Urothelium cell line (cell line): ENCODE measurements at regions not wholly inside any gene's neighbourhood (a gene's known extent, or its start where the extent isn't known, plus 50 kb on each side); places are given as distances from the start of the nearest gene placed in this dataset.

Experiments
- DNase-seq: peaks from one replicate; pipeline ENCODE4 v3.0.0; 2011; ENCODE audit warnings: low spot score, mixed read lengths
- FAIRE-seq: peaks from 2 replicates; lab custom pipeline; 2011; peaks lifted over from hg19 to GRCh38; lab: Jason Lieb, UNC

- DNase-seq (no peak), FAIRE-seq (no peak)
These were observed 420.9 kb upstream of the INTU start for GRCh38 chr4:127211650-127212560.

GRCh38 chr4:127212701-127213100, 420.1 kb upstream of the INTU start:
- DNase-seq (no peak), FAIRE-seq (no peak)

- FAIRE-seq: no peak
These were observed 418.7 kb upstream of the INTU start for GRCh38 chr4:127214016-127214415.

GRCh38 chr4:127214931-127215330, 417.8 kb upstream of the INTU start:
- no peak for FAIRE-seq
- DNase-seq: no peak

More at GRCh38 chr4:127214016-127214415, 418.7 kb upstream of the INTU start:
- DNase-seq: no peak

- no peak for DNase-seq
These were observed 415.0 kb upstream of the INTU start for GRCh38 chr4:127217586-127218229.

GRCh38 chr4:127219232-127219631, 413.5 kb upstream of the INTU start:
- FAIRE-seq (no peak), DNase-seq (no peak)

More at GRCh38 chr4:127217586-127218229, 415.0 kb upstream of the INTU start:
- no peak for FAIRE-seq

- FAIRE-seq: no peak
These were observed 408.2 kb upstream of the INTU start for GRCh38 chr4:127224556-127224955.

GRCh38 chr4:127229855-127230608, 402.7 kb upstream of the INTU start:
- FAIRE-seq (no peak), DNase-seq (no peak)

More at GRCh38 chr4:127224556-127224955, 408.2 kb upstream of the INTU start:
- no peak for DNase-seq

- DNase-seq (no peak), FAIRE-seq (no peak)
These were observed 395.9 kb upstream of the INTU start for GRCh38 chr4:127236889-127237288.

- DNase-seq (no peak), FAIRE-seq (no peak)
These were observed 395.2 kb upstream of the INTU start for GRCh38 chr4:127237581-127237980.

- FAIRE-seq (no peak), DNase-seq (no peak)
These were observed 393.7 kb upstream of the INTU start for GRCh38 chr4:127238956-127239475.

- no peak for FAIRE-seq
- DNase-seq: no peak
These were observed 392.6 kb upstream of the INTU start for GRCh38 chr4:127239902-127240763.

- DNase-seq: no peak
- FAIRE-seq: no peak
These were observed 392.0 kb upstream of the INTU start for GRCh38 chr4:127240764-127241105.

- FAIRE-seq (no peak), DNase-seq (no peak)
These were observed 388.2 kb upstream of the INTU start for GRCh38 chr4:127244515-127244914.

- no peak for FAIRE-seq
- DNase-seq: no peak
These were observed 385.5 kb upstream of the INTU start for GRCh38 chr4:127246963-127247952.

- DNase-seq: no peak
- FAIRE-seq: no peak
These were observed 383.5 kb upstream of the INTU start for GRCh38 chr4:127249066-127249766.

- FAIRE-seq (no peak), DNase-seq (no peak)
These were observed 383.0 kb upstream of the INTU start for GRCh38 chr4:127249767-127250108.

GRCh38 chr4:127250577-127250976, 382.2 kb upstream of the INTU start:
- no peak for DNase-seq
- no peak for FAIRE-seq

- FAIRE-seq (no peak), DNase-seq (no peak)
These were observed 381.3 kb upstream of the INTU start for GRCh38 chr4:127251423-127251822.
